GM23338 (cell line): ENCODE measurements at regions not wholly inside any gene's neighbourhood (a gene's known extent, or its start where the extent isn't known, plus 50 kb on each side); places are given as distances from the start of the nearest gene placed in this dataset.

ENCODE experiments used
- CREB1 ChIP-seq: fragments of 250-450 bp; sonication (Bioruptor Pico); IDR thresholded peaks from 2 replicates; pipeline ENCODE4 v1.5.0; 2020; ENCODE audit warnings: low read depth, mild to moderate bottlenecking, moderate library complexity
- CTCF ChIP-seq, 2 experiments: fragments of 200-600 bp in 1 of 2; sonication (generic) in 1 of 2; conservative IDR thresholded peaks; 2 replicates each; pipeline versions ENCODE4 v1.5.1 to v1.6.1; 2016 to 2017; ENCODE audit warnings: antibody characterized with exemption in 2 of 2, low read depth in 2 of 2, mild to moderate bottlenecking in 2 of 2, moderate library complexity in 1 of 2
- ETS1 ChIP-seq: IDR thresholded peaks from 2 replicates; pipeline ENCODE4 v1.6.1; 2016; ENCODE audit warnings: antibody characterized with exemption
- EZH2 ChIP-seq: fragments of 200-600 bp; sonication (generic); IDR thresholded peaks from one replicate; pipeline ENCODE4 v1.8.0; 2017; ENCODE audit warnings: antibody characterized with exemption, mild to moderate bottlenecking, low read depth; ENCODE audit not compliant: unreplicated experiment
- EZH2phosphoT487 ChIP-seq: fragments of 200-600 bp; sonication (generic); IDR thresholded peaks from one replicate; pipeline ENCODE4 v1.8.1; 2018; ENCODE audit warnings: antibody characterized with exemption; ENCODE audit not compliant: unreplicated experiment
- JUNB ChIP-seq: IDR thresholded peaks from one replicate; pipeline ENCODE4 v1.6.1; 2016; ENCODE audit warnings: antibody characterized with exemption; ENCODE audit not compliant: unreplicated experiment
- NANOG ChIP-seq: IDR thresholded peaks from 2 replicates; pipeline ENCODE4 v1.6.1; 2016; ENCODE audit warnings: antibody characterized with exemption, borderline replicate concordance
- POLR2AphosphoS5 ChIP-seq: IDR thresholded peaks from 2 replicates; pipeline ENCODE4 v1.6.1; 2016; ENCODE audit warnings: antibody characterized with exemption, low read depth
- REST ChIP-seq: IDR thresholded peaks from one replicate; pipeline ENCODE4 v1.6.1; 2018; ENCODE audit warnings: antibody characterized with exemption; ENCODE audit not compliant: unreplicated experiment
- STAT1 ChIP-seq: IDR thresholded peaks from one replicate; pipeline ENCODE4 v1.6.1; 2016; ENCODE audit warnings: antibody characterized with exemption; ENCODE audit not compliant: unreplicated experiment
- ZNF114 ChIP-seq: fragments of 250-450 bp; sonication (Bioruptor Pico); IDR thresholded peaks from 2 replicates; pipeline ENCODE4 v1.5.0; 2020; ENCODE audit warnings: mild to moderate bottlenecking, moderate library complexity
- ZNF331 ChIP-seq: fragments of 250-450 bp; sonication (Bioruptor Pico); IDR thresholded peaks from 2 replicates; pipeline ENCODE4 v1.5.0; 2020; ENCODE audit warnings: low read depth, mild to moderate bottlenecking, moderate library complexity
- ZNF462 ChIP-seq: fragments of 250-450 bp; sonication (Bioruptor Pico); IDR thresholded peaks from 2 replicates; pipeline ENCODE4 v1.5.0; 2020; ENCODE audit warnings: mild to moderate bottlenecking, moderate library complexity

GRCh38 chr4:3344104-3344503, 51.3 kb downstream of the RGS12 start:
- no peak for TF ChIP-seq CTCF (conservative IDR thresholded peaks at IDR 0.05; ENCODE audit: low read depth in 2 of 2)
- no peak for TF ChIP-seq REST
- no peak for TF ChIP-seq EZH2
- TF ChIP-seq POLR2AphosphoS5, result no peak
- TF ChIP-seq STAT1, result no peak
- no peak for TF ChIP-seq ZNF114
- TF ChIP-seq ZNF331, result no peak
- no peak for TF ChIP-seq JUNB
- TF ChIP-seq EZH2phosphoT487, result no peak
- TF ChIP-seq CREB1 (CRISPR knock-in tag), result no peak
- no peak for TF ChIP-seq ETS1
- no peak for TF ChIP-seq NANOG
- no peak for TF ChIP-seq ZNF462
